ENCODE measurements at regions not wholly inside any gene's neighbourhood (a gene's known extent, or its start where the extent isn't known, plus 50 kb on each side); places are given as distances from the start of the nearest gene placed in this dataset.
A peak's percentile ranks its signal among the peaks of the same experiment; 100 is the strongest.
"Not testable (repeated sequence)": the region's sequence is repeated elsewhere in the genome, so short reads cannot be mapped to it uniquely, and the experiment has no call there.

DNA sequence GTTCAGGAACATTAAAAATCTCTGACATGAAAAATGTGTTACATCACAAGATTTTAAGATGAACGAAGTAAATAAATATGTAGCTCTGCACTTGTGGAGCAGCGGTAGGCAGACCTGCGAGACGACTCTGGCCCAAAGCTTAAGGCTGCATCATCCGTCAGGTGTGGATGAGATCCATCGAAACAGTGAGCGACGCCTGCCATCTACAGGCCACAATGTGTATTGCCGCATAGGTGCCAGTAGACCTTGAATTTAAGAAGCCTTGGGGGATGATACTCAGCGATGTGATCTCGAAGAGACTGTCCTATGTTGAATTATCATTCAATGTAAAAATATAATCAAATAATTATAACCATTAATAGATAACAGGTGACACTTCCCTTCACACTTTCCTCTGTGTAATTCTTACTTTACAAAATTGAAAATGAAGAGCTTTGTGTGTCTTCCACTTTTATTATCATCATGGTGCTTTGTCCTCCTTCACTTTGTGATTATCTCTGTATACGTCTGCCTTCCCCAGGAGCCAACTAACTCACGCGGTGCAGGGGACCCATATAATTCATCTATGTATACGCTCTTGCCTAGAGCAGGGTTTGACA is 851.0 kb downstream of the RAB28 start:
- peak; percentile 59 to 96 (median 82) for DNase-seq
- intact Hi-C loops (cut with DNase I) = loop anchor here (5.0 to 10.0 kb wide), 3 partner anchors 591 to 866 kb away; no protein-coding TSS in a partner anchor

GRCh38 chr4:12615822-12616221 is 868.3 kb downstream of the RAB28 start:
- DNase-seq = no peak
- intact Hi-C loops (cut with DNase I) = no loop called here

DNA sequence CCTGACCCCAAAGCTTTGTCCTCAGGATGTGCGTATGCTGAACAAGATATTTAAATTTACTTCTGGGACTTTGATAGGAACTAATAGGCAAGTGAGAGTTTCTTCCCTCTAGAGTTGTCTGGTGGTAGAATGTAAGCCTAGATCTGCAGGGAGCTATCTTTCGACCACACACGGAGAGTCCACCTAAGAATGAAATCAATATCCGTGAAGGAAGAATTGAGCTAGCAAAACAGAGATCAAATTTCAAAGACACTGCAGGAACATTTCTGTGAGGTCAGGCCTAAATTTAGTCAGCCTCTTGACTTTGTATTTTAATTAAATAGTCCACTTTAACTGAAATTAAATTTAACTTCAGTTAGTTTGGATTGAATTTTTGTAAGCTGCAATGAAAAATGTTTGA is 871.3 kb downstream of the RAB28 start:
- intact Hi-C loops (cut with DNase I) = no loop called here
- DNase-seq = no peak

DNA sequence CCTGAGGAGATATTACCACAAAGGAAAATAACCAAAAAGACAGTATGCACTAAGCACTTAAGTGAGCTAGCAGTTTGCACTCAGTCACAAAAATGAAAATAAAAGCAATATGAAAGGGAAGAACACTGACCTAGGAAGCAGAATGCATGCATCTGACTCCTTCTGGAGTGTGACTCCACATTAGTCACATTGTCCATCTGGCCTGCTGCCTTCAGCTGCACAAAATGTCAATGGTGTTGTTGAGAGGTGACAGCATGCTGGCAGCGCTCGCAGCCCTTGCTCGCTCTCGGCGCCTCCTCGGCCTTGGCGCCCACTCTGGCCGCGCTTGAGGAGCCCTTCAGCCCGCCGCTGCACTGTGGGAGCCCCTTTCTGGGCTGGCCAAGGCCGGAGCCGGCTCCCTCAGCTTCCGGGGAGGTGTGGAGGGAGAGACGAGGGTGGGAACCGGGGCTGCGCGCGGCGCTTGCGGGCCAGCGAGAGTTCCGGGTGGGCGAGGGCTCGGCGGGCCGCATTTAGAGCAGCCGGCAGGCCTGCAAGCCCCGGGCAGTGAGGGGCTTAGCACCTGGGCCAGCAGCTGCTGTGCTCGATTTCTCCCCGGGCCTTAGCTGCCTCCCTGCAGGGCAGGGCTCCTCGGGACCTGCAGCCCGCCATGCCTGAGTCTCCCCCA is 874.8 kb downstream of the RAB28 start:
- intact Hi-C loops (cut with DNase I) = not testable (repeated sequence)

DNA sequence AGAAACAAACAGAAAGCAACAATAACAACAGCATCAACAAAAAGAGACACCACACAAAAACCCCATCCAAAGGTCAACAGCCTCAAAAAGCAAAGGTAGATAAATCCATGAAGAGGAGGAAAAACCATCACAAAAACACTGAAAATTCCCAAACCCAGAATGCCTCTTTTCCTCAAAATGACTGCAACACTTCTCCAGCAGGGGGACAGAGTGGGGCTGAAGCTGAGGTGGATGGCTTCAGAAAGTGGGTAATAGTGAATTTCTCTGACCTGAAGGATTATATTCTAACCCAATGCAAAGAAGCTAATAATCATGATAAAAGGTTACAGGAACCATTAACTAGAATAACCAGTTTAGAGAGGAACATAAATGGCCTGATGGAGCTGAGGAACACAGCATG is 888.2 kb downstream of the RAB28 start:
- intact Hi-C loops (cut with DNase I) = no loop called here
- DNase-seq = no peak

More for the DNA sequence above, 874.8 kb downstream of the RAB28 start:
- DNase-seq = peak in 2 of 10 donors; percentile 54 to 75

DNA sequence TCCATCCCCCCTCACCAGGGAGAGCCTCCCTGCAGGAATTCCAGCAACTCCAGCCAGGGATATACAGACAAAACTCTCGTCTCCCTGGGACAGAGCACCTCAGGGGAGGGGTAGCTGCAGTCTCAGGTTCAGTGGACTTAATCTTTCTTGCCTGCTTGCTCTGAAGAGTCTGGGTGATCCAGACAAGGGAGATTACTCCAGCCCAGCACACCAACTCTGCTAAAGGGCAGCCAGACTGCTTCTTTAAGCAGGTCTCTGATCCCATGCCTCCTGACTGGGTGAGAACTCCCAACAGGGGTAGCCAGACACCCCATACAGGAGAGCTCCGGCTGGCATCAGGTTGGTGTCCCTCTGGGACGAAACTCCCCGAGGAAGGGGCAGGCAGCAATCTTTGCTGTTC is 888.7 kb downstream of the RAB28 start:
- no peak for DNase-seq
- intact Hi-C loops (cut with DNase I) = no loop called here

GRCh38 chr4:12588582-12588981 is 895.6 kb downstream of the RAB28 start:
- no peak for DNase-seq
- intact Hi-C loops (cut with DNase I) = no loop called here

DNA sequence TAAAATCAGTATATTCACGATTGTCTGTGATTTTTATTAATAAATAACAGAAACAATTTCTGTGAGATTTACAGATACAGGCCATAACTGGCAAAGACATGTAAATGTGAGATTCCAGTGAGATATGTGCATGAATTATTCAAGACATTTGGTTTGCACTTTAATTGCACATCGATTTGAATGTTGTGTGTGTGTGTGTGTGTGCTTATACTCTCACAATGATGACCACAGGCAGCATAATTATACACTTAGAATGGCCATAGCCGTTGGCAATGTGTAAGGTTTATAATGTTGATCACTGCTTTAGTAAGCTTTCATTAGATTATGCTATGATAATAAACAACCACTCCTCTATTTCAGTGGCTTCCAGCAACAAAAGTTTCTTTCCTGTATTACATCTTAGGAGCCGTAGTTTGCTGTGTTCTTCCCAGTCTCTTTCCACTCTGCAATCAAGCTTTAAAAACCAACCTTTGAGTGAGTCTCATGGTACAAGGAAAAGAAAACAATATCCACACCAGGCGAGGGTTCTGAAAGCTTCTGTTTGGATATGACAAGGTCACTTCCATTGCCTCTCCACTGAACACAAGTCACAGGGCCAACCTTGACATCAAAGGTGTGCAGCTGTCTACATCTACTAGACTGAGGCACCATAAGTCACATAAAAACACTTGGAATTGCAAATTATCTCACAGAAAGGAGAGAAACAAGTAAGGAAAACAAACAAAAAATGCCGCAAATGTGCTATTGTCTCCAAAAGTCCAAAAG is 897.7 kb downstream of the RAB28 start:
- intact Hi-C loops (cut with DNase I) = no loop called here
- no peak for DNase-seq

GRCh38 chr4:12584116-12584875 is 899.8 kb downstream of the RAB28 start:
- no peak for DNase-seq
- intact Hi-C loops (cut with DNase I) = no loop called here

DNA sequence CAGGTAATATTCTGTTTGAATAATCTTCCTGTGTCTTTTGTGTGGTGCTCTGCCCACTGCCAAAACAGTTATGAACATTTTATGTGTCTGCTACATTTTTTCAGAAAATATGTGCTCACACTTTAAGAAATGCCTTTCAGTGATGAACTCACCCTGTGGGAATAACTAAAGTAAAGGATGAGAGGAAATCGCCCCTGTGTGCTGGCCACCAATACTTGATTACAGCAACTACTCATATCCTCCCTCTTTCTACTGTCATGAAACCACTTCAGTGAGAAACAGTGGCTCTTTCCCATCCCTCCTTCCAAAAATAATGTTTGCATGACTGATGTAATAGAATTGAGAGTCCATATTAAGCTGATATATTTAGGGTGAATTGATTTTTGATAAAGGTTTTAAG is 900.9 kb downstream of the RAB28 start:
- no peak for DNase-seq
- intact Hi-C loops (cut with DNase I) = no loop called here

- intact Hi-C loops (cut with DNase I) = no loop called here
- DNase-seq = no peak
Measured at GRCh38 chr4:12580787-12581186, 903.4 kb downstream of the RAB28 start.

GRCh38 chr4:12579172-12579571 is 905.0 kb downstream of the RAB28 start:
- no peak for DNase-seq
- intact Hi-C loops (cut with DNase I) = no loop called here

GRCh38 chr4:12576409-12576808 is 907.7 kb downstream of the RAB28 start:
- intact Hi-C loops (cut with DNase I) = no loop called here
- no peak for DNase-seq

DNA sequence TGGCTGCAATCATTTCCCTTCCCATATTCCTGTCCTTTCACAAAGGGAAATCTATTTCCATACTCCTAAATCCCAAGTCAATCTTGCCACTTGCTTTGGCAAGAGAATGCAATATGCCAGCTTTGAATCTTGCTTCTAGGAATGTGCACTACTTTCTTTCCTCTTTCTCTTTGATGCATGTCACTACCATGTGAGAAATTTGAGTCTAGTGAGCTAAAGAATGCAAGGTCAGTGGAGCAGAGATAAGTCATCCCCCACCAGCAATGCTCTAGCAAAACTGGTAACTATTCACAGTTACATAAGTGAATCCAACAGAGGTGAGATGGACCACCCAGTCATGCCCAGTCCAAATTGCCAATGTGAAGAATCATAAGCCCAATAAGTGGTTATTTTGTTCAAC is 910.4 kb downstream of the RAB28 start:
- intact Hi-C loops (cut with DNase I) = no loop called here
- no peak for DNase-seq

- no peak for DNase-seq
- intact Hi-C loops (cut with DNase I) = no loop called here
Measured at GRCh38 chr4:12562476-12563140, 921.5 kb downstream of the RAB28 start.

DNA sequence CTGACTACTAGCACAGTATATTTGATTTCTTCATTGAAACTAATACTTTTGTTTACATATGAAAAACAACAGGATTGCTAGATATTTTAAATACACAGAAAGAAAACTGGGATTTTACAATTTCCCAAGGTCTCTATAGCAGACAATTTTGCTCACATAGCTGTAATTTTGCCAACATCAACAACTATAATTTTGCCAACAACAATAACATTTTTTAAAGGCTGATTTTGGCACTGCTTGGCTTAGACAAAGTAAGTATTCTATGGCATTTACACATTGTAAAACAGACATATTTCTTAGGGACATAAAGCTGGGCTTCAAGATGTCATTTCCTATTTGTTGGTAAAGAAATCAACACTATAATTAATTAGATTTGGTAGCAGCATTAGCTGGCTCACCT is 922.1 kb downstream of the RAB28 start:
- intact Hi-C loops (cut with DNase I) = no loop called here

DNA sequence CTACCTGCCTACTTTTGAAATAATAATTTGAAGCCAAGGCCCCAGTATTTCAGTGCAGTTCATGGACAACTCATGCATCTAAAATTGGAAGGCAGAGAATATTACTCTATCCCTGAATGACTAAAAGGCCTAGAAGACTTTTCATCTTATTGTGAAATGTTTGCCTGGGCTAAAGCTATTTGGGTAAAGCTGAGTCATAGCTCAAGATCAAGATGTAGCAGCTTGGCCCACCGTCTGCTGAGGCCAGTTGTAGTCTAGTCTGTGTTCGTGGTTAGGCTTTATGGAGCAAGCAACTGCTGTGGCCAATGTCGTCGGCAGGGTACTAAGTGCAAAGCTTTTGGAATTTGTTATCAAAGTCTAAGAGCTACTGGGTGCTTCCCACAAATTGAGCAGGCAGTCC is 929.1 kb downstream of the RAB28 start:
- DNase-seq = peak in 1 of 10 donors; percentile 73
- intact Hi-C loops (cut with DNase I) = no loop called here

More for the DNA sequence above, 922.1 kb downstream of the RAB28 start:
- DNase-seq = no peak

- intact Hi-C loops (cut with DNase I) = no loop called here
Measured at GRCh38 chr4:12548678-12549077, 935.5 kb downstream of the RAB28 start.

DNA sequence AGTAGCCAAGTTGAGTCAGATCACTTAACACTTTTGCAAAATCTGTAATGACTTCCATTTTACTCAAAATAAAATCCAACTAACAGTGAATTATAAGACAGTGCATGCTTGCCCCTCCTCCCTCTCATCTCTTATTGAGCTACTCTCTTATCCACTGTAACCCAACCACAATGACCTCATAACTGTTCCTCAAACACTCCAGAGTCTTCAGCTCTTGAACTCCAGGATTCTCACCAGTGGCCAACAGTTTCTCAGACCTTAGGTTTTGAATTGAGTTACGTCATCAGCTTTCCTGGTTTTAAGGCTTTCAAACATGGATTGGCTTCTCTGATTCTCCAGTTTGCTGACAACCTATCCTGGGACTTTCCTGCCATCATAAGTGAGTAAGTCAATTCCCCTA is 938.3 kb downstream of the RAB28 start:
- no peak for DNase-seq
- intact Hi-C loops (cut with DNase I) = no loop called here

More at GRCh38 chr4:12548678-12549077, 935.5 kb downstream of the RAB28 start:
- DNase-seq = no peak

GRCh38 chr4:12538162-12538561 is 946.0 kb downstream of the RAB28 start:
- DNase-seq = no peak
- intact Hi-C loops (cut with DNase I) = no loop called here
